22Rv1 (cell line): ENCODE measurements at regions not wholly inside any gene's neighbourhood (a gene's known extent, or its start where the extent isn't known, plus 50 kb on each side); places are given as distances from the start of the nearest gene placed in this dataset.
"Not testable (repeated sequence)": the region's sequence is repeated elsewhere in the genome, so short reads cannot be mapped to it uniquely, and the experiment has no call there.

Experiments used
- H3K27ac ChIP-seq: fragments of 450-650 bp; 2 replicates; pipeline ENCODE4 v1.5.1; 2017
- CTCF ChIP-seq: fragments of 450-650 bp; IDR thresholded peaks from 2 replicates; pipeline ENCODE4 v1.5.1; 2017; ENCODE audit warnings: mild to moderate bottlenecking
- ZFX ChIP-seq: fragments of 450-650 bp; IDR thresholded peaks from 2 replicates; pipeline ENCODE4 v1.6.1; 2017; ENCODE audit warnings: antibody characterized with exemption, borderline replicate concordance

- TF ChIP-seq ZFX = no peak
- TF ChIP-seq CTCF = no peak
- no peak overlapping the region for H3K27ac ChIP-seq
These were observed 377.2 kb upstream of the GOT2 start for GRCh38 chr16:59111280-59111679.

GRCh38 chr16:59108374-59108773 lies 374.3 kb upstream of the GOT2 start:
- TF ChIP-seq CTCF (no peak), ZFX (no peak)
- H3K27ac ChIP-seq = no peak overlapping the region

GRCh38 chr16:59096682-59097081 lies 362.6 kb upstream of the GOT2 start:
- H3K27ac ChIP-seq = not testable (repeated sequence)

- no peak for TF ChIP-seq ZFX
- TF ChIP-seq CTCF = no peak
- H3K27ac ChIP-seq = no peak overlapping the region
These were observed 356.4 kb upstream of the GOT2 start for GRCh38 chr16:59090541-59090940.

- TF ChIP-seq ZFX (no peak), CTCF (no peak)
- no peak overlapping the region for H3K27ac ChIP-seq
These were observed 354.3 kb upstream of the GOT2 start for GRCh38 chr16:59088431-59088830.

- TF ChIP-seq CTCF (no peak), ZFX (no peak)
- no peak overlapping the region for H3K27ac ChIP-seq
These were observed 353.5 kb upstream of the GOT2 start for GRCh38 chr16:59087641-59088040.

- no peak overlapping the region for H3K27ac ChIP-seq
- TF ChIP-seq ZFX = no peak
- TF ChIP-seq CTCF = no peak
These were observed 333.1 kb upstream of the GOT2 start for GRCh38 chr16:59067205-59067604.

- TF ChIP-seq CTCF (no peak), ZFX (no peak)
These were observed 326.1 kb upstream of the GOT2 start for GRCh38 chr16:59060207-59060606.

More at GRCh38 chr16:59060207-59060606, 326.1 kb upstream of the GOT2 start:
- H3K27ac ChIP-seq = no peak overlapping the region
